ENCODE measurements at regions not wholly inside any gene's neighbourhood (a gene's known extent, or its start where the extent isn't known, plus 50 kb on each side); places are given as distances from the start of the nearest gene placed in this dataset.
"Not testable (repeated sequence)": the region's sequence is repeated elsewhere in the genome, so short reads cannot be mapped to it uniquely, and the experiment has no call there.

DNA sequence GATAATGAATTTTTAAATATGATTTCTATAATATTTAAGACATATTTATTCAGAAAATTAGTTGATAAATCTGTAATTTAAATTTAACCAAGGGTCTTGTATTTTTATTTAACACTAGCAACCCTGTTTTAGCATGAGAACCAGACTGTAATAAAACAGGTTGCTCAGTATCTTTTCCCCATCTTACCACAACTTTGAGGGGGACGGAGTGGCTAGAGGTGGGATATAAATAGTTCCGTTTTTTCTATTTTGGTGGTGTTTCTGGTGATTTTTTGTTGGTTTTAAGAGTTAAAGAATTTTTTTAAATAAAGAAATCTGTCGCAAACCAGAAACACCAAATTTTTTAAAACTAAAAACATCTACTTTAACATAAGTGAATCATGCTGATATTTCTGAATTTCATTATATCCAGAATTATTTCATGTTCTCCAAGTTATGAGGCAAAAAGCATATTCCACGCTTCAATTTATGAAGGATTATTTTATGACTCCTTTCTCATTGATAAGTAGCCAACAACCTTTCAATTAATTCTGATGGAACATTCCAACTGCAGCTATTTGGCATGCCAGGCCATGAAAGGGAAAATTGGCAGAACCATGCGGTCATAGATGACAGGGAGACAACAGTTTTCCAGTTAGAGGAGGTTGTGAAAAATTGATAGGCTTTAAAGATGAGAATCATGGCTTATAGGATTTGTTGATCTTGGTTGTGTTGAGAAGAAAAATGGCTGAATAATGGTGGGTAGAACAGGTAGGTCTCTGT, 151.9 kb upstream of the CARMIL1 start:
- DNase-seq = no peak

DNA sequence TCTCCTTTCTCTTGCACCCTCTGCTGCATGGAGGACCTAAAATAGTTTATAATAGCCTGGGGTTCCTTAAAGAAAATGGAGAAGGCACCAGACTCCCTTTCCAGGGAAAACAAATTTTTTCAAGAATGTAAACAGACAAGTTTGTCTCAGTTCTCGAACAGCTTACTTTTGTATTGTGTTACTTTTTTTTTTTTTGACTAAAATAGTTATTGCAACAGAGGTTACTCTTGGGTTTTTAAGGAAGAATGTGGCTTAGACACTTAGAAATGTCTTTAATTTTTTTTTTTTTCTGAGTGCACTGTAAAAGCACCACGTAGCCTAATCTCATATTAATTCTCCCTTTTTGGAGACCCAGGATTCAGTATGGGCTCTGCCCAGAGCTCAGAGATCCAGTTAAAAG, 148.7 kb upstream of the CARMIL1 start:
- DNase-seq = no peak

DNA sequence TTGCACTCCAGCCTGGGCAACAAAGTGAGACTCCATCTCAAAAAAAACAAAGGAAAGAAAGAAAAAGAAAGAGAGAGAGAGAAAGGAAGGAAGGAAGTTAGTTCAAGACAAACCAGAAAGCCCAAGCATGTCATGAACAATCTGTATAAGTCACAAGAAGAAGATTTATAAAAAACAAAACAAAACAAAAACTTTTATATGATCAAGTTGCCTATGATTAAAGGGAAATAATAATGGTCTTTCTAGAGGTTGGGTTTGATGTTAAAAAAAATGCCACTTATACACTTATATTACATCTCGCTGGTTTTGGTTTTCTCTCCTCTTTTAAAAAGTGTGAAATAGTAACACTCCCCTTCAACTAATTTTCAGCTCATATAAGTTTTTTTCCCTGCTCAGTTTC, 146.2 kb upstream of the CARMIL1 start:
- DNase-seq = no peak

DNA sequence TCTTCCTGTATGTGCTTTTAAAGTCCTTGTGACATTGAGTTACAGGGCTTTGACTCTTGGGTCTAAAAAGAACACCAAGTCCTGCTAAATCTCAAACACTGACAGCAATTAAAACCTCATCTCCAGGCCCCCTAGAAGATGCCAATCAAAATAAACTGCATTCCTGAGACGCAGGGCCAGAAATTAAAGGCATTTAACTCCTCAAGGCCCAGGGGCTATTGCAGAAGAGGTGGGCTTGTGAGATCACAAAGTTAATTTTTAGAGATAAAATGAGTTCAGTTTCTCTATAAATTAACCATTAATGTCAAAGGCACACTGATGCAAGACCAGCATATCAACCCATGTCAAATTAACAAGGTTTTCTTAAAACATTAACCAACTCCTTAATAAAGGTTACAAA, 145.6 kb upstream of the CARMIL1 start:
- no peak for DNase-seq

DNA sequence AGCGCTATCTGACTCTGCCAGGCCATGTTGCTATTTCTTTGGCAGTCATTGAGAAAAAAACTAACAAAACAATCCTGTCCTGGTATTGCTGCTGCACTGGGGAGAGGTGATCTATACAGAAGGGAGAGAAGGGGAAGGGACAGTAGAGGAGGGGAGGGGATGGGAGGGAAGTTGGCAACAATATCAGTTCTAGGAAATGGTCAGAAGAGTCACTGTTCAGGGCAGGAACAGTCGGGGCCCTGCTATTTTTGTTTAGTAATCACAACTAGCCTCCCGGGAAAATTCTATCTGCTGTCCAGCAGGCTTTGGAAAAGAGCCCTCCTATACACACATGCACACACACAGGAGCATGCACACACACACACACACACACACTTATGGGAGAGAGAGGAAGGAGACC, 142.3 kb upstream of the CARMIL1 start:
- DNase-seq = no peak

DNA sequence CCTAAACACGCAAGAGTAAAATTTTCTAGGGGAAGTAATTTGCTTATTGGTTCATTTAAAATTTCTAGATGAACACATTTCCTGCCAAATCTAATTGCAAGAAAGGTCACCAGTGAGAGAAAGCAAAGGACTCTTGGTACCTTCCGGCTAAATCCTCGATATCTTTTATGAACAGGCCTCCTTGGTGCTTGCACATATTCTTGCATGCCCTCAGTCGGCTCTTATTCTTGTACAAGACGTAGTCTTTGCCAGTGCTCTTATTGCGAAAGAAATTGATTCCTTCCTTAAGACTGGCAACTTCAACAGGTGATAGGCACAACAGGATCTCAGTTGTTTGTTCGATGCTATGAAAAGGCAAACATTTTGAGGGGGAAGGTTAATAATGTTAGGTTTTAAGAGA, 141.7 kb upstream of the CARMIL1 start:
- DNase-seq = peak in 1 of 2 donors; percentile 1

DNA sequence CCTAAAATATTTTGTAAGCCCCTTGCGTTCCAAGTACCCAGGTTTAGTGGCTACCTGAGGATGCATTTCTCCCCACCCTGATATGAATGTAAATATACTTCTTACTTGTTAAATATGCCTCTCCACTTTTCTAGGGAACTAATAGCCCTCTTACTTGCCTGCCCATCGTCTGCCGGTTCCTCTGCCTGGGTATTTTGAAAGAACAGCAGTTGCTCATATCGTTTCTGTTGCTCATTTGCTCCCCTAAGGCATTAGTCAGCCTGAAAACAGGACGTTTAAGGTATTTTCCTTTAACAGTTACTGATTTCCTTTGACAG, 141.3 kb upstream of the CARMIL1 start:
- no peak for DNase-seq

DNA sequence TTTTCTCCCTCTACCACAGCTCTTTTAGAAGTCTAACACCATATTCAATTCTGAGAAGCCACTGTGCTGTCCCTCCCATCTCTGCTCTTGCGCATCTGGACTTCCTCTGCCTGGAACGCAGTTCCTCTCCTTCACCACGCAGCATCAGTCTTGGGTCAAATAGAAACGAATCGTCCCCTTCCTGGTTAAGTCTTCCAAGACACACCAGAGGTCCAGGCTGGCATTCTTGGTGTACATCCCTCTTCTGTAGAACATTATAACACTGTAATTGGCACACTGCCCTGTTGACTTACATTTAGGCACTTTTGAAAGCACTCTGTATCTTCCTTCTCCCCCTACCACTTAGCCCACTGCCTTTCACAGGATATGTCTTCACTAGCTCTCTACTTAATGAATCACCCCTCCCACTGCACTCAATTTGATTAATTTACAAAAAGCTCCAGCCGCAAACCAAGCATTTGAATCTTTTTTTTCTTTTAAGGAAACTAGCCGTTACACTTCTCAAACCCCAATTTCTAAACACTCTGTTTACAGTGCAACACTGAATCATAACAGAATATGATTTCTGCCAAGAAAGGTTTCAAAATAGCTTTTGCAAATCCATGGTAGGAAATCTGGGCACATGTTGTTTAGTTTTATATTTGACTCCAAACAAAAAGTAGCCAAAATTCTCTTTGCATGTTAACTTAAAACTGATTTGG, 140.8 kb upstream of the CARMIL1 start:
- peak; percentile 57 to 60 for DNase-seq

DNA sequence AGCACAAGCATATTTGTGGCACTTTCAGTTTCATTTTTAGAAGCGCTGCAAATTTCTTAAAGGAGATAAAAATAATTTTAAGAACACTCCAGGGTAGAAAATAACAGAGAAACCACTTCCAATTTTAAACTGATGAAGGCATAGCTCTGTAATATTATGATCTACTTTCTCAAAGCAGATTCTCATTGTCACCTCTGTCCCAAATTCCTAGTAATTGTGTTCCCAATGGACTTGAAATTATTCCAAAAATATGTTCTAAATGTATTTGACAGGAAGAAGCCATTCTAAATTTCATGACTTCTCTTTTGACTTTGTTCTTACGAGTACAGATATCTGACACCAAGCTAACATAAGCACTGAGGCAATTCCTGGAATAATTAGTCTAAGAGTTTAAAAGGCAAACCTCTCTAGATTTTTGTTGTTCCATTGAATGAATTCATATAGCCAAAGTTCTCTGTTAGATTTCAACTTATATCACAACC, 140.2 kb upstream of the CARMIL1 start:
- DNase-seq = no peak

DNA sequence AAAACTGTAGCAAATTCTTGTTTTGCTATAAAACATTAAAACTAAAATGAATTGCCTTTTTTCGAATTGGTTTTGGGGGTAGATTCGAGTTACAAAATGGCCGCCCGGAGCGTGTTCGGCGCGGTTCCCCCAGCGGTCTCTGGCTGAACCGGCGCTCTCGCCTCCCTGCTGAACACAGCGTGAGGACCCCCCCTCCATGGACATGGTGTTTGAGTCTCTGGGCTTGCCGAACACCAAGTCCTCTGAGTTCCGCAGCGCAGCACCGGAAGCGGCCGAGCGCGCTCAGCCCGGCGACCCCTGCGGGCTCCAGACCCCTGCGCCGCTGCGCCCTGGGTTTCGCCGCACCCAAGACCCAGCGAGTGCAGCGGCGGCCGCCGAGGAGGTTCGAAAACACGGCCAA, 139.6 kb upstream of the CARMIL1 start:
- not testable (repeated sequence) for DNase-seq

DNA sequence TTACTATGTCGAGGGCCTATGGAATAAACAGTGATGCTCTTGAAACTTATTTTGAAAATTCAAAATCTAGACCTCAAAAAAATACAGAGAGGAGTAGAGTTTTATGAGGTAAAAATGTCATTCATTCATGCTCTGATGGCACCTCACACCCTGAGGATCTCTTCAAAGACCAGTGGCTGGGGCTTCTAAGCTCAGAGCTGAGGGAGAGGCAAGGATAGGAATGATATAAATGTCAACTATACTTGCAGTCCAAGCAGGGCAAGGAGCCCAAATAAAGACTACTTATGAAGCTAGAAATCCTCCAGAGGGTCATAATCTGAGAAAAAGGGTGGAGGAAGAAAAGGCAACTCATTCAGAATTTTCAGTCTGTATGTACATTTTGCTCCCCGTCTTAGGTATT, 136.7 kb upstream of the CARMIL1 start:
- no peak for DNase-seq

DNA sequence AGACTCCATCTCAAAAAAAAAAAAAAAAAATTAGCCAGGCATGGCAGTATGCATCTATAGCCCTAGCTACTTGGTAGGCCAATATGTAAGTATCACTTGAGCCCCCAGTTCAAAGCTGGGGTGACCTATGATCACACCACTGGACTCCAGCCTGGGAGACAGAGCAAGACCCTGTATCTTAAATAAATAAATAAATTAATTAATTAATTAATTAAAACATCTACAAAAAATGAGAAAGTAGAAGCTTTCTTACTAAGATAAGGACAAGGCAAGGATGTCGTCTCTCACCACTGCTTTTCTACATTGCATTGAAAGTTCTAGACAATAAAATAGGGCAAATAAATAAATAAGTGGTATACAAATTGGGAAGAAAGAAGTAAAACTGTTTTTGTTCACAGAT, 134.3 kb upstream of the CARMIL1 start:
- DNase-seq = no peak

DNA sequence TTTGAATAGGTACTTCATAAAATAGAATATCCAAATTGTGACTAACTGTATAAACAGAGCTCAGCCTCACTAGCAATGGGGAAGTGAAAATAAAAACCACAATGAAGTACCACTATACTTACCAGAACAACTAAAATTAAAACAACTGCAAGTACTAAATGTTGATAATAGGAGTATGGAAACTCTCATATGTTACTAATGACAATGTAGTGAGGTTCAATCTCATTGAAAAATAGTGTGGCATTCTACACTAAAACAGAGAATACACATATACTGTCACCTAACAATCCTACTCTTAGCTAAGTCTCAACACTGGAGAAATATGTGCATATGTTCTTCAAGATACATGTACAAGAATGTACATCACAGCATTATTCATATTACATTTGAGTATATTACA, 132.0 kb upstream of the CARMIL1 start:
- no peak for DNase-seq

DNA sequence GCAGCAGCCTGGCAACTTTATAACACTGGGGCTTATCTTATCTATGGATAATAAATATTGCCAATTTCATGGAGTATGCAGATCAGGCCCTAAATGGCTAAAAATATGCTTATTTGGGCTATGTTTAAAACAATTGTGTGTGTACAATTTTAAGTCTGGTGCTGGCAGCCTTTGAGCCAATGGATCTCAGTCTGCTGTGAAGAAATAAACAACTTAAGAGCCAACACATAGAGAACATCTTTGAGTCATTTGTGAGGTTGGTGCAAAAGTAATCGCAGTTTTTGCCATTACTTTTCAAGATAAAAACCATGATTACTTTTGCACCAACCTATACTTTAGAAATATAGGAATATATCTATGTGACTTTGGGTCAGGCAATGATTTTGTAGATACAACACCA, 129.1 kb upstream of the CARMIL1 start:
- no peak for DNase-seq

DNA sequence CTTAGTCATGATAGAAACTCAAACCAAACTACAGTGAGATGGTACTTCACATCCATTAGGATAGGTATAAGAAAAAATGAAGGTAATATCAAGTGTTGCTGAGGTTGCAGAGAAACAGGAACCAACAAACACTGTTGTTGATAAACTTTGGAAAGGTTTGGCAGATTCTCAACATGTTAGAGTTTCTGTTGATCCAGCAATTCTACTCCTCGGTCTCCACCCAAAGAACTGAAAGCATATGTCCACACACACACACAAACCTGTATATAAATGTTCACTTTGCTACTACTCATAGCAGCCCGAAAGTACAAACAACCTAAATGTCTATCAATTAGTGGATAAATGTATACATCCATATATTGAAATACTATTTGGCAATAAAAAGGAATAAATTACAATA, 128.3 kb upstream of the CARMIL1 start:
- no peak for DNase-seq

DNA sequence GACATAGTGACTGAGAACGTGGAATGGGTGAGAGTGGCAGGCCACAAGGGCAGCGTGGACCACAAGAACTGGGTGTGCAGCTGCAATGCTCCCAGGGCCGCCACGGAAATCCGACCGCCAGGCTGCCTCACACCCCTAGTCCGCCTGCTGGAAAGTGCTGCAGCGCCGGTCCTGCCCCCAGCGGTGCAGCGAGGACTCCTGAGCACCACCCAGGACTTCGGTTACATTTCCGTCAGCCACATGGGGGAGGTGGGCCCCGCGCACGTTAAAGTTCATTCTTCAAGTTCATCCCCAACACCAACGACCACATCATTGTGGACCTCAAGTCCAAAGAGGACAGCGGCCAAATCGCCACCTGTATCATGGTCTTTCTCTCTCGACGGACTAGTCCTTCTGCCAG, 126.1 kb upstream of the CARMIL1 start:
- DNase-seq = no peak

DNA sequence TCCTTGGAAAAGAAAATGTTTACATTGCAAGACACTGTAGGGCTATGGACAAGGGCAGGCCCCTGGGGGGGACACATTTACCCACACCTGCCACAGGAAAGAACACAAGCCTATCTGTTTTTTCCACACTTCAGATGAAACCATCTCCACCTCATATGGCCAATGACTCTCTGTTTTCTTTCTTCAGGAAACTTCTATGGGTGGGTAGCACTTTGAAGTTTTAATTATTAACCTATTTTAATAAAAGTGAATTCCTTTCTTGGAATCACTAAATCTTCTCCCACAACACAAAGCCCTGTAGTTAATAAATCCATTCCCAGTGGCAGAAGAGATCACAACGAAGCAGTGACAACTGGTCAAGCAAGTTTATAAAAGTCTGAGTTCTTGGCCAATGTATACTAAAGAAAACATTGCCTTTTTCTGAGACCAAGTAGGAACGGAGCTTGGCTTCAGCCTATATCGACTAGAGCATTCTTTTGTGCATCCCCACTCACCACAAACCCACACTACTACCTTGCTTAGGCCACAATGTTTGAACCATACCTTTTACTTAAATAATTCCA, 125.1 kb upstream of the CARMIL1 start:
- no peak for DNase-seq

DNA sequence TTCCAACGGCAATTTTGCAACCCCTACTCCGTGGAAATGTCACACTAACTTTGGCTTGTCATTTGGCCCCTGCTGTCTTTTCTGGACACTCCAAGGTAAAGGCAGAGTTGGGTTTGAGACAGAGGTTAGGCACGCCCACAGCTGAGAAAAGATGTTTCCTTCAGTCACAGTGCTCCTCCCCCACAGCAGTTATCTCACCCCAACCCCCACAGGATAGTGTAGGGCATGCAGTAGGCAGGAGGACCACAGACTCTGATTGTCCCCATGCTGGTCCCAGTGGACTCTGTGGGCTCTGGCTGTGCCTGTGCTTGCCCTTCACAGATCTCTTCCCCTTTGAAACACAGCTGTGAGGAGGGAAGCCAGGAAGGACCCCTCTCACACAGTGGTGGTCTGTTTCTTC, 124.0 kb upstream of the CARMIL1 start:
- no peak for DNase-seq

DNA sequence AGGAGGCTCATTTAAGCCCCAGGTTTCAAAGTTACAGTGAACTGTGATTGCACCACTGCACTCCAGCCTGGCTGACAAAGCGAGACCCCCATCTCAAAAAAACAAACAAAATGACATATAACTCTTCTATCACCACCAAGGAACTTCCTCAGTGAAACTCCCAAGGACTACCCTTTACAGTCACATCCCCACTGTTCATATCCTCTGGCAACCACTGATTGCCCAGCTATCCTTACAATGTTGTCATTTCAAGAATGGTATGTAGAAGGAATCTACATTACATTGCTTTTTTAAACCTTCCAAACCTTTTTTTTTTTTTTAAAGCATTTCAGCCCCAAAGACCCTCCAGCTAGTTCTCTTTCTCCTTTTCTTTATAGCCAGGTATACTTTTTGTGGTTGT, 123.1 kb upstream of the CARMIL1 start:
- no peak for DNase-seq

DNA sequence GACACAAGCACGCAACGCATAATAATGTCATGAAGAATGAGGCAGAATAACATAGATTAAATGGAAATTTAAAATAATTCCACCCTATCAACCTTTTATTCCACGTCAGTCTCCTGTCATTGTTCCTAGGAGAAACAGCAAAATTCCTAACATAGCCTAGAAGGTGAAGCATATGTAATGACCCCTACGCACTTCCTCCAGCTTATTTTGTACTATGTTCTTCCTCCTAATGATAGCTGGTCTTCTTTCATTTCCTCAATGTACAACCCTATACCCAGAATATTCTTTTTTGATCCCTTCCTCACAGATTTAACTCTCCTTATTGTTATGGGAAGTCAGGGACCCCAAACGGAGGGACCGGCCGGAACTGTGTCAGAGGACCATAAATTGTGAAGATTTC, 122.0 kb upstream of the CARMIL1 start:
- no peak for DNase-seq

DNA sequence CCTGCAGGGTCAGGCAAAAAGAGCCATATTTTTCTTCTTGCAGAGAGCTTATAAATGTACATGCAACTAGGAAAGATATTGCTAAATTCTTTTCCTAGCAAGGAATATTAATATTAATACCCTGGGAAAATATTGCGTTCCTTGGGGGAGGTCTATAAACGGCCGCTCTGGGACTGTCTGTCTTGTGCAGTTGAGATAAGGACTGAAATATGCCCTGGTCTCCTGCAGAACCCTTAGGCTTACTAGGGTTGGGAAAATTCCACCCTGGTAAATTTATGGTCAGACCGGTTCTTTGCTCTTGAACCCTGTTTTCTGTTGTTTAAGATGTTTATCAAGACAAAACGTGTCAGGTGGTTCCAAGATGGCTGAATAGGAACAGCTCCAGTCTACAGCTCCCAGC, 121.3 kb upstream of the CARMIL1 start:
- DNase-seq = no peak

DNA sequence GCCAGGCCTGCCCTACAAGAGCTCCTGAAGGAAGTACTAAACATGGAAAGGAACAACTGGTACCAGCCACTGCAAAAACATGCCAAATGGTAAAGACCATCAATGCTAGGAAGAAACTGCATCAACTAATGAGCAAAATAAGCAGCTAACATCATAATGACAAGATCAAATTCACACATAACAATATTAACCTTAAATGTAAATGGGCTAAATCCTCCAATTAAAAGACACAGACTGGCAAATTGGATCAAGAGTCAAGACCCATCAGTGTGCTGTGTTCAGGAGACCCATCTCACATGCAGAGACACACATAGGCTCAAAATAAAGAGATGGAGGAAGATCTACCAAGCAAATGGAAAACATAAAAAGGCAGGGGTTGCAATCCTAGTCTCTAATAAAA, 119.0 kb upstream of the CARMIL1 start:
- not testable (repeated sequence) for DNase-seq

DNA sequence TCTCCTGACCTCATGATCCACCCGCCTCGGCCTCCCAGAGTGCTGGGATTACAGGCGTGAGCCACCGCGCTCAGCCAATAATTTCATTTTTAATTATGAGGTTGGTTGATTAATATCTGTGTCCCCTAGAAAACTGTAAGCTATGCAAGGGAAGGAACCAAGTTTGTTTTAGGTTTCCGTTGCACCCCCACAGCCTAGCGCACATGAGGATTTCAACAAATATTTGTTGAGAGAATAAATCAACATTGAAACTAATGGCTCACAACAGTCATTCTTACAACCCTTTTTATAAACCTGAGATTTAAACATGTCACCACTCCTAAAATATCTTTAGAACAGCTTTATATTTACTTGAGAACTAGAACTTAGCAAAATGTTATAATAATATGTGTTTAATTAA, 114.0 kb upstream of the CARMIL1 start:
- DNase-seq = no peak

DNA sequence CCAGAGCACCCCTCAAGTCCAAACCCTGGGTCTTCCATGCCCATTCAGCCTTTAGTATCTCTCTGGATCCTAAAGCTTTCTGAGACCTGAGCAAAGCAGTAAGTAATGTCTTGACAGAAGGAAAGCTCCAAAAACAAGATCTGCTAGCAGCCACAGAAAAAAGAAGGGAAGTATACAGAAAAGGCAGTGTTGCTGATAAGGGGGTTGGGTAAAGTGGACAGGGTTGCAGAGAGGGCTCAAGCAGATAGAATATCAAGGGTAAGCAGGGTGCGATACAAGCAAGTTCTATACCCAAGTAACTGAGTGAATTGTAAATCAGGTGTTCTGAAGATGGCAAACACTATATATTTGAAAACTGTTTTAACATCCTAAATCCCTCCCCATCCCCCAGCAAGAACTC, 113.4 kb upstream of the CARMIL1 start:
- DNase-seq = no peak
